GM21717 (cell line): ENCODE measurements at regions not wholly inside any gene's neighbourhood (a gene's known extent, or its start where the extent isn't known, plus 50 kb on each side); places are given as distances from the start of the nearest gene placed in this dataset.

Source experiments
- ATAC-seq: cut with Tn5 transposase; IDR thresholded peaks from one replicate; pipeline ENCODE4 v1.9.1; 2021; ENCODE audit warnings: mild to moderate bottlenecking, moderate library complexity; ENCODE audit not compliant: unreplicated experiment

DNA sequence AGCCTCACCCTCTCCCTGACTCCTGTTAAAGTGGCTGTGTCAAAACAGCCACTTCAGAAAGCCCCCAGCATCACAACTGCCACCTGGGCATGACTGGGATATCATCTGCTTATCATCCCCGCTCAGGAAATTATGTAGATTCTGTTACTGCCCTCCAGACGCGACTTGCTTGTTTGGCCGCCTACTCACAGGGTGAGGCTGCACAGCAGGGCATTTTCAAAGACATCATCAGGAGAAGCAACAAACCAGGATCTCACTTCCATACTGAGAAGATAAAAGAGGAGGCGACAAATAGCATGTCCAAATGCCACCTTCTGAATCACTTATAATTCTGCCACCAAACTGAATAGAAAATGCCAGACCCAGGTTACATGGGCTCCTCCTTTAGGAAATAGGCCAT, 94.8 kb downstream of the MIS18A start:
- ATAC-seq: no peak

DNA sequence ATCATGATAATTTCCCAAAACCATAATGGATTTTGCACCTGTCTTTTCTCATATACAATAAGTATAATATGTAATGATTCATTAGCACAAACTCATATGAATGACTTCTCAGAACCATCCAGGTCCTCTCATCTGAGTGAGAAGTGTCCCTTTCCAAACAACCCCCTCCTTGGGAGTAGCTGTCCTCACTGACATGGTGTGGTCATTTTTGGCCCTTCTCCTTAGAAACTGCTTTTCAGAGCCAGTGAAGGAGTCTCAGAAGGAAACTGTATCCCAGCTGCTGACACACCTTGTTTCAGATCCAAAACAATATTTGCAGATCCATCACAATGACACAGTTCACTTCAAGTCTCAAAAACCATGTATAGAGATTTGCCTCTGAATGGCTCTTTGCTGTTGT, 95.5 kb downstream of the MIS18A start:
- ATAC-seq: no peak

DNA sequence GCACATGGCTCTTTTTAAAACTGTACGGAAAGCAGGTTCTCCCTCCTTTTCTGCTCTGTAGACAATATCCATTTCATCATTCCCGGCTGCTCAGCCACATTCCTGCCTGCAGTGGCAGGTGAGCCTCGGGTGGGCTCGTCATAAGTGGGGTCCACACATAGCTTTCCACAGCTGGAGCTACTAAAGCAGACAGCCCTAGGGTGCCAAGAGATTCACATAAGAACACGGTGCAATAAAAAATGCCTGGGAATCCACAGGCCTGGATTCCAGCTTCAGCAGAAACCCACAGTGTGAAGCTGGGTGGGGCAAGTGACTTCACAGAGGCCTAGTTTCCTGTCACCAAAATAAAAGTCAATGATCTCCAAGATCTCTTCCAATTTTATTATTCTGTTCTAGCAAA, 96.4 kb downstream of the MIS18A start:
- no peak for ATAC-seq

DNA sequence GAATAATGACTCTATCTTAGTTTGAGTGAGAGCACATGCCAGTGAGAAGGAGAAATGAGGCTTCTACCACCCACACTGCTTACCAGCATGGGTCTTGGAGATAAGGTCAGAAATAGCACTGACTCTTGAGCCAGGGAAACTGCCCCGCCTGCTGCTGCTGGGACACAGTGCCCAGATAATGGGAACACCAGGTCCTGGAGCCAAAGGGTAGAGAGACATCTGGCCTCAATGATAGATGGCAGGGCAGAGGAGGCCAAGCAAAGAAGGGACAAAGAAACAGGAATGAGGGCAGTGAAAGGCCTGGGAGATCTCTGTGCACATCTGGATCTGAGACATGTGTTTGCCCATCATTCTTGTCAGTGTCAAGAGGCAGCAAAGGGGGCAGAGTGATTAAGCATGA, 97.4 kb downstream of the MIS18A start:
- ATAC-seq: no peak

DNA sequence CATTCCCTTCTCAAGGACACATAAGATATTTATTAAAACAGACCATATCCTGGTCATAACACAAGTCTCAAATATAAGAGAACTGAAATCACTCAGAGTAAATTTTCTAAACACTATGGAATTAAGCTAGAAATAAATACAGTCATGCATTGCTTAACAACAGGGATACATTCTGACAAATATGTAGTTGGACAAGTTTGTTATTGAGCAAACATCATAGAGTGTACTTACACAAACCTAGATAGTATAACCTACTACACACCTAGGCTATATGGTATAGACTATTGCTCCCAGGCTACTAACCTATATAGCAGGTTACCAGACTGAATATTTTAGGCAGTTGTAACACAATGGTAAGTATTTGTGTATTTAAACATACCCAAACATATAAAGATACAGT, 104.0 kb downstream of the MIS18A start:
- no peak for ATAC-seq

DNA sequence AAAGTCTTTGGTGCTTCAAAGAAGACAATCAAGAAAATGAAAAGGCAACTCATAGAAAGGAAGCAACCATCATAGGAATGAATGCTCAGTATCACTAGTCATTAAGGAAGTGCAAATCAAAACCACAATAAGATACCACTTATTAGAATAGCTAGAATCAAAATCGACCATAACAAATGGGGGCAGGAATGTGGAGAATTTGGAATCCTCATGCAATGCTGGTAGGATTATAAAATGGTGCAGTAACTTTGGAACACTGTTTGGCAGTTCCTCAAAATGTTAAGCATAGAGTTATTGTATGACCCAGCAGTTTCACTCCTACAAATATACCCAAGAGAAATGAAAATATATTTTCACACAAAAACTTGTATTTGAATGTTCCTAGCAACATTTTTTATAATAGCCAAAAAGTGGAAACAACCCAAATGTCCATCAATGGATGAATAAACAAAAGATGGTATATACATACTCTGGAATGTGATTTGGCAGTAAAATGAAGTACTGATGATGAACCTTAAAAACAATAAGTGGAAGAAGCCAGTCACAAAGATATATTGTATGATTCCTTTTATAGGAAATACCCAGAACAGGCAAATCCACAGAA, 105.6 kb downstream of the MIS18A start:
- no peak for ATAC-seq

DNA sequence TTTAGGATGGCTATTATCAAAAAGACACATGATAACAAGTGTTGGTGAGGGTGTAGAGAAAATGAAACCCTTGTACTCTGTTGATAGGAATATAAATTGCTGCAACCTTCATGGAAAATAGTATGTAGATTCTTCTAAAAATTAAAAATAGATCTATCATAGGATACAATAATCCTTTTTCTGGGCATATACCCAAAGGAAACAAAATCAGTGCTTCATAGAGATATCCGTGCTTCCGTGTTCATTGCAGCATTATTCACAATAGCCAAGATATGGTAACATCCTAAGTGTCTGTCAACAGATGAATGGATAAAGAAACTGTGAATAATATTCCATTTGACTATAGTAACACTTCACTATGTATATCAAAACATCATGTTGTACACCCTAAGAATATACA, 106.7 kb downstream of the MIS18A start:
- ATAC-seq: no peak

DNA sequence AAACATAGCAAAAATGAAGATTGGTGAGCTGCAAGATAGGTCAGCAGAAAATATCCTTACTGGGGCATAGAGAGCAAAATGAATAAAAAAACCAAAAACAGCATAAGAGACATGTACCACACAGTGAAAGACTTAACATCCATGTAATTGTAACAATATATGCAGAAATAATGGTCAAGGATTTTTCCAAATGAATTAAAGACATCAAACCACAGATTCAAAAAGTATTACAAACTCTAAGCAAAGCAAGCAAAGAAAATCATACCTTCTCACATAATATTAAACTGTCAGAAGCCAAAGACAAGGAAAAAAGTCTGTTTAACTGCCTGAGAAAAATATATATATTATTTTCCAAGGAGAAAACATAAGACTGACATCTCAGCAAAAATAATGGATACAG, 111.3 kb downstream of the MIS18A start:
- ATAC-seq: no peak

DNA sequence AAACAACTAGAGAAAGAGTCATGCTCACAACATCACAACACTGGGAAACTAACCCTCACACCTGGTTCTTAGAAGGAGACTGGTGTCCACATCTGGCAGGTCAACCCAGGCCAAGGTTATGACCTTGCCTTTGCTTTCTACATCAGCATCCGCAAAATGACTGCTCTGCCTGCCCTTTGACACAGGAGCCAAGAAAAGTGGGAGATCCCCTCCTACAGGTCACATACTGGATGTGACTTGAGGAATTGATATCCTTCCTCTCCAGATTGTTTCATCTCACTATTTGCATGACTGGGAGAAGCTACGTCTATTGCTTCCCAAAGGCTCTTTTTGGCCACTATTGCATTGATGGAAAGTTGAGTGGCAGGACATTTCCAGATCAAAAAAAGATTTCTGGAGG, 115.5 kb downstream of the MIS18A start:
- no peak for ATAC-seq

DNA sequence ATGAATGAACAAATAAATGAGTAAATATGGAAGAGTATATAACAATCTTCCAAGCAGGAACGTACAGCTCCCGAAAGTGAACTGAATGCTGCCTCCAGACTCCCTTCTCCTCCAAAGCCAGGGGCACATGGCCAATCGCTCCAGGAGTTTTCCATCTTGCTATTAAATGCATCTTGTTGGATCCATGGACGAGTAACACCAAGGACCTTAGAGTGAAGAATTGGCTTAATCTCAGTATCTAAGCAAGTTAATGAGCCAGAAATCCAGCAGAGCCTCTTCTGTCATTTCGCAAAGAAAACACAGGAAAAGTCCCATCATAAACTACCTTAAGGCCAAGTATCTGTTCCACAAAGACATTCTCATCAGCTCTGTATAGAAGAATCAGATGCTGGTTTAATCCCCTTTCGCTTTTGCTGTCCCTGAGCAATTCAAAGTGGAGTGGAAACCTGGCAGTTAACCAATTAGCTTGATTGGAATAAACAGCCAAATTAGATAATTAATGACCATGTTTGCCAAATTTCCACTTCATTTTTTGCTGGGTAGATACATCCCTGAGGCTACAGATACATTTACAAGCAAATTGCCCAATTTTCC, 116.0 kb downstream of the MIS18A start:
- no peak for ATAC-seq

DNA sequence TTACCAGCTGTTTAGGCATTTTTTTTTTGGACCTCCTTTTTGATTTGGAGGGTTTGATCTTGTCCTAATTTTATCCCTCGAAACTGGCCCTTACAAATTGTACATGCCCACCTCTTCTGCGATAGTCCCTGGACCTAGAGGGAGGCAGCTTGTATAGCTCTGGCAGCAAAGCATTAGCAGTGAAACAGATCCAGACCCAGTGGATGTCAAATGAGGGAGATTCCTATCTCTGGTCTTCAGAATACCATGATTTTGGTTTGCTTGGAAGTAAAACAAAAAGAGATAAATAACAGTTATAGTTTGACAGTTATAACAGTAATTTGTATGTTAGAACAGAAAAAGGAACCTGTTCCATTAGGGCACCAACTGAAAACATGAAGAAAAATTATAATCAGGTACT, 123.6 kb downstream of the MIS18A start:
- ATAC-seq: no peak

DNA sequence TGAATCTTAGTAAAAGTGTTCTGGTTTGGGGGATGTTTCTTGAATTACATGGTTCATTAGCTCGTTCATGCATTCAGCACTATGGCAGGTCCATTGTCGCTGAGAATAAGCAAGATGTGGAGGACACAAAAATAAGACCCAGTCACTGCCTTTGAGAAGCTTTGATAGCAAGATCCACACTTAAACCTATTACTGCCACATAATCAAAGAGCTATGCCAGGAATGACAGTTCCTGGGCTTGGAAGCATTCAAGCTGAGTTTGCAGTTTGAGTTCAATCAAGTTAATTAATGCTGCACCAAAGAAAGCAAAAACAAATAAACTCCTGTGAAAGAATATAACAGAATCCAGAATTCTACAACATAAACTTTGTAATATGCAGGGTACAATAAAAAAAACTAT, 131.8 kb downstream of the MIS18A start:
- no peak for ATAC-seq

DNA sequence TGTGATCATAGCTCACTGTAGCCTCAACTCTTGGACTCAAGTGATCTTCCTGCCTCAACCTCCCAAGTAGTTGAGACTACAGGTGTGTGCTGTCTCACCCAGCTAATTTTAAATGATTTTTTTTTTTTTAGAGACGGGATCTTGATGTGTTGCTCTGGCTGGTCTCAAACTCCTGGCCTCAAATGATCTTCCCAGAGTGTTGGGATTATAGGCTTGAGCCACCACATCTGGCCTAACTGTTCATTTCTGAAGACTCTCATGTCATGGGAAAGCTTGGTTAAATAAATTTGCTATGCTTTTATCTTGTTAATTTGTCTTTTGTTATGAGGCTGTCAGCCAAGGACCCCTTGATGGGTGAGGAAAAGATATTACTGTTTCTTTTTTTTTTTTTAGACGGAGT, 134.0 kb downstream of the MIS18A start:
- no peak for ATAC-seq

DNA sequence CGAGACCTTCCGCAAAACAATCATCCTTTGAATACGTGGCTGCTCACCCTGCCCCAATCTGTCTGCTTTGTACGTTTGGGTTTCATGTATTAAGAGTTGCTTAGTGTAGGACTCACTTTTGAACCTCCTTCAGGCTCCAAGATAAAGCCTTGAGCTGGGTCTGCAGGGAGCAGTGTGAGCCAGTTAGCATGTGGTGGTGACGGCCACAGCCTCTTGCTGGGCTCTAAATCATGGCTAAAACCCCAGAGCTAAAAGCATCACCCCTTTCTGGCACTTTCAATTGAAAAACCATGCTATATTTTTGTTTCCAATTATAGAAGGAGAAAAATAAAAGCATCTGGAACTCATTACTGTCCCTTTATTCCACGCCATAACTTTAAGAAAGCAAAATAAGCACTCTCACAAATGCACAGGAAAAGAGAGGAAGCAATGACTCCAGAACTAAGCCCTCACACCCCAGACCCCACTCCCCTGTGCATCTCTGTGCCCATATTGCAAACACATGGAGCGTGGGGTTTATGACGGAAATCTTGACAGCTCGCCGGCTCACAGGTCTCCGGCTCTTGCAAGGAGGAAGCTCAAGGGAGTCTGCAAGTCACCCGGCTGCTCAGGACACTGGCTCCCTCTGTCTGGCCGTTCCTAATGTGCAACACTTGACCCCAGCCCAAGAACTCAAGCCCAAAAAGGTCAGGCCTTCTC, 135.5 kb downstream of the MIS18A start:
- ATAC-seq: no peak

DNA sequence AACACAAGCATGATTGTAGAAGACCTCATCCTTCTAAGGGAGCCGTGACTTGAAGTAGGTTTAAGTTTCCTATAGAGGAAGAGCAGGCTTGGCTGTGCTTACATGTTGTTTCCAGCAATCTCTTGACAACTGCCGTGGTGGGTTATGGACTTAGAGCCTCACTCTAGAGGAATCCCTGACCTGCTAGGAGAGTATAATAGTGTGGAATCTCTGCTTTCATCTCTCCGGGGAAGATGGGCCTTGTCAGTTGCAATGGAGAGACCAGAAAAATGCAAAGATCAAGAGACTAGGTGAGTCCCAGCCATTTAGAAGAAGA, 137.6 kb downstream of the MIS18A start:
- ATAC-seq: no peak

DNA sequence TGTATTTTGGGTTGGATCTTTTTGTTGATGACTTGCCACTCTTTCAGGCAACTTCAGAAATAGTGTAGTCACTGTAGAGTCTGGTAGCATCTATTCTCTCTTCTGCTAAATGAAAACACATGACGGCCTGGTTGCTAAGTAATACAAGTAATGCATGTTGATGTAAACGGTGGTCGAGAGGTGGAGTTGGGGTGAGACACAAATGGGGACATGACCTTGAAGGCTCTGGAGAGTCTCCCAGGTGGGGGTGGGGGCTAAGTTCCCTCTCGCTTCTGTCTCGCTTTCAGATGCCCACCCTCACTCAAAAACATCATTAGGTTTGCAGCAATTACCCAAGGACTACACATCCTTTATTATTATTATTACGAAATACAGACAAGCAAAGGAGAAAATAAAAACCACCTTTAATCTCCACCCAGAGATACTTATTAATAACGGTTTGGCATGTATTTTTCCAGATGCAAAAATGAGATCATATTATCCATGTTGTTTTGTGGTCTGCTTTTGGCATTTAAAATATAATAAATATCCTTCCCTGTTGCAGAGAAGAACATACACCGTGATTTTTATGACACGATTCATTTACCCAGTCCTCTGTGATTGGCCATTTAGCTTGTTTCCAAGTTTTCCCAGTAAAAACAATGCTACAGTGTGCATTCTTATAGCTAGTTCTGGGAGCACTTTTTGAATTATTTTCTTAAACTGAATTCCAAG, 138.1 kb downstream of the MIS18A start:
- no peak for ATAC-seq

DNA sequence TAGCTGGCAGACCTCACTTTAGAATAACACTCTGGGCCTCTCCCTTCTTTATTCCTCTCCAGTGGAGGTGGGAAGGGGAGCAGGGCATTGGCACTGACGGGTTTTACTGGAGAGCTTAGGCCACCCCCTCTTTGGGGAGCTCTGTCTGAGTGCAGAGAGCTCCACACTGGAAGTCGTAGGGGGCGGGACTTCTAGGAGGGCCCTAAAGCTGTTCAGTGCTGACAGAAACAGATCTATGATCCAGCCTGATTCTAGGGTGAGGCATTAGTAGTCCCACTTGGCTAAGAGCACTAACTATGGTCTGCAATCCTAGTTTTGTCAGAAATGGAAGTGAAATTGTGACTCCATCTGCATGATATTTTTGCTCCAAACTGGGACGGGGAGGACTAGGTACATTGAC, 138.7 kb downstream of the MIS18A start:
- ATAC-seq: no peak

DNA sequence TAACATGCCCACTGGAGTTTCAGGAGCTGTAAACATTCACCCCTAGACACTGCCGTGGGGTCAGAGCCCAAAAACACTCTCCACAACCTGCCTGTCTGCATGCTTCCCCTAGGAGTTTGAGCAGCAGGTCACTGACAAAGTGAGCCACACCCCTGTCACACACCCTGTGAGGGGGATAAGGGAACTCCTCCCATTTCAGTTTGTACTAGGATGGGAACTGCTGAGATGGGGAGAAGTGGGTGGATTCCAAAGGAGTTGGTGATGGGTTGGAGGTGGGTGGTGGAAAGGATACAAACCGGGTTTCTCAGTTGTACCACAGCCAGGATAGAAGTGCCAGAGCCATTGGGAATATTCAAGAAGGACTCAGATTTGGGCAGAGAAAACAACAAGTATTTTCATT, 140.2 kb downstream of the MIS18A start:
- ATAC-seq: no peak

DNA sequence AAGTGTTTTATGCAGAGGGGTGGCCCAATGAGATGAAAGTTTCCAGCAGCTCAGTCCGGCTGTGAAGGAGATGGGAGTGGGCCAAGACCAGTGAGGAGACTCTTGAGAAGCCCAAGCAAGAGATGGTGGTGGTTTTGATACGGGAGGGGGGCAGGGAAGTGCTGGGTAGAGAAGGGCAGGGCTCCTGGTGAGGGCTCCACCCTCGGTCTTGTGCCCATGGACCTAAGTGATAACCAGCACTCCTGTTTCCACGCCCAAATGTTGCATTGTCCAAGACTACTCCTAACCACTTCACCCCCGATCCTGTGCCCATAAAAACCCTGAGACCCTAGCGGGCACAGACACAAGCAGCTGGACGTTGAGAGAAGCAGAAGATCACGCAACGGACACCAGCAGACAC, 140.9 kb downstream of the MIS18A start:
- ATAC-seq: no peak

DNA sequence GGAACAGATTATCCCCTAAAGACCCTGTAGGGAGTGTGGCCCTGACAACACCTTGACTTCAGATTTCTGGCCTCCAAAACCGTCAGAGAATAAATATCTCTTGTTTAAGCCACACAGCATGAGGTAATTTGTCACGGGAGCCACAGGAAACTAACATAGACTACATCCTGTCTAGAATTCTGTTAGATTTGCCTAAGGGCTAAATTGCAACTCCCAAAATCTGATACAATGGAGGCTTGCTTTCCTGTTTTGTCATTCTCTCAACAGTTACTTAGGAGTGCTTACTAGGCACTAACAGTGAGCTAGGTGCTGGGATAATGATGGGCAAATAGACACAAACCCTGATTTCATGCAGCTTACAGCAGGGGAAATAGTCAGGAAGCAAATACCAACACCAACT, 141.6 kb downstream of the MIS18A start:
- no peak for ATAC-seq

DNA sequence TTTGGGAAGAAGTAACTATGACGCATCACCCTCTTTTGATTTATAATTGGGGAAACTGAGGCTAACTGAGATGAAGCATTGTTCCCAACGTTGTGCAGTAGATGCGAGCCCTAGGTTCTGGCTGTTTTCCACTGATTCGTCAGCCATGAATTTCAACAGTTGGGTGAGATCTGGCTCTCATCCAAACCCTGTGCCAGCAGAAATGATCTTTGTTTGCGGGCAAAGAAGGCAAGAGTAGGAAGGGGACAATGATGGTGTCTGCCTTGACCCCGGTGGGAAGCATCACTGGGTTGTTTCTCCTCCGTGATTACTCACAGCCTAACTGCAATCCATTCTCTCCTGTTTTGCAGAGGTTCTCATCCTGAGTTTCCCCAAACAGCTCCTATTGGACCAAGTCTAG, 142.3 kb downstream of the MIS18A start:
- no peak for ATAC-seq
